Stimulated activated CD4-positive, alpha-beta T cell treated with anti-CD3 and anti-CD28 coated beads, Interleukin-4, amount 100 ng/mL, for 24 hours (primary cell): ENCODE measurements at regions not wholly inside any gene's neighbourhood (a gene's known extent, or its start where the extent isn't known, plus 50 kb on each side); places are given as distances from the start of the nearest gene placed in this dataset.
"Not testable (repeated sequence)": the region's sequence is repeated elsewhere in the genome, so short reads cannot be mapped to it uniquely, and the experiment has no call there.

Experiments
- DNase-seq: peaks from one replicate; pipeline ENCODE4 v3.0.0-alpha.2; 2020

DNA sequence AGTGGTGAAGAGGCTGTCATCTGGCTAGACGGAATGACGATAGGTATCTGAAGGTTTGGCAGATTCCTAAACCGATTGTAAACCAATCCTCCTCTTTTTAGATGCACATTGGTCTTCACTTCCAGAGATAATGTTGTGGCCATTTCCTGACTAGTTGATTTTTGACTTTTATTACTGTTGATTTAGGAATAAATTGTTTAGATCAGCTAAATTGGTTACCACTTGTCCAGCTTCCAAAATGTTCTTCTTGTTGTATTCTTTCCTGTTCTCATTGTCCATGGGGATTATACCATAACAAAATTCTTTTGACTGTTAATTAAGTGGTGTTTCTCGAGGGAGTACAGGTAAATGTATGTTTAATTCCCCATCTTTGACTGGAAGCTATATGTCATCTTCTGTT is 119.7 kb downstream of the MACROH2A1 start:
- no peak for DNase-seq

DNA sequence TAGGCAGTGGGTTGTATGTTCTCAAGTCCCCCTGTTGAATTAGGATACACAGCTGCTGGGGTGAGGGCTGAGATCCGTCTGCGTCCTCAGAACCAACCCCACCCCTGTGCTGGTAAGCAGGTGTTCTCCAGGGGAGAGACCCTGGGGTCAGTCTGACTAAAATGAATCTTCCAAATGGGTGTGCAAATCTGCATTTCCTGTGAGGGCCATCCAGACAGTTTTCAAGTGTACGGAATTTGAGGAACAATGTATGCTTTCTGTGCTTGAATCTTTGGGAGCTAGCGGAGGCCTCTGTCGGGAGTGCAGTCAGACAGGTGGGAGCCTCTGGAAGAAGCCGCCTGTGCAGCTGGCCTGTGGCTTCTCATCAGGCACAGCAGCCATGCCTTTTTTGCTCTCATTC is 122.9 kb downstream of the MACROH2A1 start:
- DNase-seq: no peak

DNA sequence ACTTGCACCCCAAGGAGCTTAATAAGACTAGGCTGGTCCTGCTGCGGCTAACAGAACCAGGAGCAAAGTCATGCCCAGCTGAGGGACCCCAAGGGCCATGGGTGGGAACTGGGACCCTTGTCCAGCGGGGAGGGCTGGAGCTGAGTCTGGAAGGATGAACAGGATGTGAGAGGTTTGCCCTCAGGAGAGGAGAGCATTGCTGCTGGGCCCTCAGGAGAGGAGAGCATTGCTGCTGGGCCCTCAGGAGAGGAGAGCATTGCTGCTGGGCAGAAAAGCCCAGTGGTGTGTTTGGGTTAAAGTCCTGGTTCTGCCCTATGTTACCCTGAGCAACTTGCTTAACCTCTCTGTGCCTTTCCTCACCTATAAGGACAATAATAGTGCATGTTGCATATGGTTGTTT is 125.8 kb downstream of the MACROH2A1 start:
- DNase-seq: no peak

DNA sequence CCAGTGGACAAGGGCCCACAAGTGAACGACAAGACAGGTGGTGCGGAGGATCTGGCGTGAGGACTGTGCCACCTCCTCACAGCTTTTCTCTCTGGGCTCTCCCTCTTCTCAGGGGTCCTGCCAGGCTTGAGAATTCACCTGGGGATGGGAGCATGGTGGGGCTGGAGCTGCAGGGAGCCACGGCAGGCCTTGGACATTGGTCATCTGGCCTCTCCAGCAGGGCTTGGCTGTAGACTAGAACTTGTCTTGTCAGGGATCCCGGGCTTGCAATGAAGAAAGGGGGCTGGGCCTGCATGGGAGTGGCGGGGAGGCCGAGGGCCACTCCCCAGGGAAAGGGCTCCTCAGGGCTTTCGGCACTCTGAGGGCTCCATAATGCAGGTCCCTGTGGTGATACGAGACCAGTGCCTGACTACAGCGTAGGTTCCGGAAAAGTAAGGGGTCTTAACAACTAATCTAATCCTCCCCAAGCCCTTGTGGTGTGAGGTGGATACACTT is 126.7 kb downstream of the MACROH2A1 start:
- no peak for DNase-seq

DNA sequence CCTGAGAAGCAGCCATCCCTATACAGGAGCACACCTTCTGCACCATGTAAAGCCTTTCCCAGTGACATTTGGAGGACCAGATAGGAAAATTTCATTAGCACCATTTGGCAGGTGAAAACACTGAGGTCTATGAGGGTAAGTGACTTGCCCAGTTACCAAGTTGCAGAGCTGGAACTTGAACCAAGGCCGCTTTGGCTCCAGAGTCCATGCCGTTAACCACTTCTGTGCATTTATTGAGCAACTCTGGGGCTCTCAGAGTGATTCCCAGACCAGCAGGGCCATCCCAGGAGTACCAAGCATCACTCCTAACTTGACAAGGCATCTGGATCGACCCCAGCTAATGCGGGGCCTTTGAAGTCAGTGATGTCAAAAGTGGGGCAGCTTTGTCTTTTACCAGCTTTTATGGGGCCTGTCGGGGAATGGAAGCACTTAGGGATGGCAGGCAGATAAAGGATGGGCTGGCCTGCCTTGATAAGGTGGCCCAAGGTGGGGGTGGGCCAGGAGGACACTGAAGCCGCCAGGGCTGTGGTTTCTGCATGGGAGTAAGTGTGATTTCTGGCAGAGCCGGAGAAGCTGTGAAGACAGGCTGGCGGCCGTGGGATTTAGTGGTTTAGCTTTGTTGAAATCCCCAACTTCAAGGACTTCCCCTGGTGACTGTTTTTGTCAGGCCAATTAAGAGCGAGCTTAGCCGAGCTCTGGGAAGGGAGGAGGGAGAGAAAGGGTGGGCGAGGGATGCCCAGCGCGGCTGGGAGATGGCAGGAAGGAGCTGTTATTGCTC is 127.3 kb downstream of the MACROH2A1 start:
- no peak for DNase-seq

DNA sequence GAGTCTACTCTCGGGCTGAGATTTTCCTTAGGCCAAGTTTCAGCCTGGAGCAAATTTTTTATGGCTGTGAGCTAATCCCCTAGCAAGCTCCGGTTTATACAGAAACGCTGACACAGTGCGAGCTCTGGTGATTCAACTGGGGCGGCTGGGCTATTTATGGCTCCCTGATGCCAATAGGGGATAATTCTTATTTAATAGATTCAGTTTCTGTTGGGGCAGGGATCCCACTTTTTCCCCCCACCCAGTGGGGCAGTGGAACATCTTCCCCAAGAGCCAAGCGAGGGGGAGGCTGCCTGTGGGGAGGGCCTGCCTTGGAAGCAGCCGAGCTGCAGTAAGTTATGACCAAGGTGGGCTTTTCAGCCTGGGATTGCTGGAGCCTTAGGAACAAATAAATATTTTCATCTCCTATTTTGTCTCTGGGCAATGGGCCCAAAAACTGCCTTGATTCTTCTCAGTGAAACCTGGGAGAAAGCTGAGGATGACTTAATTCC is 129.1 kb downstream of the MACROH2A1 start:
- no peak for DNase-seq

DNA sequence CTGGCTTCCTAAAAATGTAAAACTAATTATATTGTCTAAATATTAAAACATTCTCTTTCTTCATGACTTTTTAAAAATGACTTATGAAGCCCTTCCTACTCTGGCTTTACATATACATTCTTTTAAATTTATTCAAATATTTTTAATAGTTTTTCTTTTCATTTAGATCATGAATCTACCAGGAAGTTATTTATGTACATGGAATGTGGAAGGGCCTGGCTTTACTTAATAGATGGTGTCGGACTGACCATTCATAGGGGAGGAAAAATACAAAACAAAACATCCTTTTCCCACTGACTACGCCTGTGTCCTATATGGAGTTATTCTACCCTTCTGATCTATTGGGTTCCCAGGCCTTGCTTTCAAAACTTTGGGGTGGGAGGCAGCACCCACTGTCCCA is 129.8 kb downstream of the MACROH2A1 start:
- DNase-seq: no peak

DNA sequence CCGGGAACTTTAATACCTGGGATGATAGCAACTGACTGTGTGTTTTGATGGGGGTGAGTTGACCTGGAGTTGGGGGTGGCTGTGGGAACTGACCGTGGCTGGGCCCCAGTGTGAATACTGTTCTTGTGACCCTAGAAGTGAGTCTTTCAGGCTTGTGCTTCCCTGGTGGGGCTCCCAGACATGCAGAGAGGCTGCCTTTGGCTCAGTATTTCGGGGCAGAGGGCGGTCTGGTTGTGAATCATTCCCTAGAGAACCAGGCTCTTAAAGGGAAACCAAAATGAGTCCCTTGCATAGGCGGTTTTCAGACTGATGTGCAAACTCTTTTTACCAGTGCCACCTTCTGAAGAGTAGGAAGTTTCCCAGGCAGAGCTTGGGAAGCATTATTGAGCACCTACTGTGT is 132.1 kb downstream of the MACROH2A1 start:
- DNase-seq: no peak

DNA sequence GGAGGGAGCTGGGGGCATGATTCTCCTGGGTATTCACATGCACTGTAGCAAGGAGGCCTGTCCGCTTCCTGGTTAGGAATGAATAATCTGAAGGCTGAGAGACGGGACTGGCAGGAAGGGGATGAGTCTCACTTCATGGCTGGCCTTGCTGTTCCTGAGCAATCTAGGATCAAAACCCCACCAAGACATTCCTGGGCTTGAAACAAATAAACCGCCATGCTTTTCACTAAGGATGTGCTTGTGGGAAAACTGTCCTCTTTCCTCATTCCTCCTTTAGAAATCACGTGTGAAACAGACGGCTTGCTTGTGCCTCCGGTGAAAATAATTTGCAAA is 132.8 kb downstream of the MACROH2A1 start:
- no peak for DNase-seq

DNA sequence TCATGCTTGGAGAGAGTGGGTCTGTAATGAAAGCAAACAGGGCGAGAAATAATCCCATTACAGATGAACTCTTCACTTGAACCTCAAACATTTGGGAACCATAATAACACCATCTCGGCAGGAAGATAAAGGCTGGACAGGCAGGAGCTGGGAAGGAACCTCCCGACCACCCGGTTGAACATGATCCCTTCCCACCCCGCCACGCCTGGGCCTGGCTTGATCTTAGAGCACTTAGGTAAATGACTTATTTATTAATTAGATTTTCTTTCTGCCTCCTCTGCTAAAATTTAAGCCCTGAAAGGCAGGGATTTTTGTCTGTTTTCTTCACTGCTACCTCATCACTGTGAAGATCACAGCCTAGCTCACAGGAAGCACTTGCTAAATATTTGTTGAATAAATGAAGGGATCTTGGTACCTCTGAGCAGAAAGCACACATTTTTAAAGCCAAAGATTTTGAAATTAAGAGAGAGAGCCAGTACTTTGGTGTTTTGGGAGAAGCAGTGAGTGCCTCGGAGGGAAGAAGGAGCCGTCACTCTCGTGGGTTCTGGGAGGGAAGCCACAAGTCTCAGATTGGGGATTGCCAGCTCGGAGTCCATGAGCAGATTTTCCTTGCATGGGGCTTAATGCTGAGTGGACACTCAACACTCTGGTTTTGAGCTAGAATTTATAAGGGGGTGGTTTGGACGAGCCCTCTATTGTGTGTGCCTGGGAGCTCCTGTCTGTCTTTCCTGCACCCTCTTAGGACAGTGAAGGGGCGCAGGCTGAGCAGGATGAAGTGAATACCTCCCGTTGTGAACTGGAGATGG is 133.3 kb downstream of the MACROH2A1 start:
- no peak for DNase-seq

DNA sequence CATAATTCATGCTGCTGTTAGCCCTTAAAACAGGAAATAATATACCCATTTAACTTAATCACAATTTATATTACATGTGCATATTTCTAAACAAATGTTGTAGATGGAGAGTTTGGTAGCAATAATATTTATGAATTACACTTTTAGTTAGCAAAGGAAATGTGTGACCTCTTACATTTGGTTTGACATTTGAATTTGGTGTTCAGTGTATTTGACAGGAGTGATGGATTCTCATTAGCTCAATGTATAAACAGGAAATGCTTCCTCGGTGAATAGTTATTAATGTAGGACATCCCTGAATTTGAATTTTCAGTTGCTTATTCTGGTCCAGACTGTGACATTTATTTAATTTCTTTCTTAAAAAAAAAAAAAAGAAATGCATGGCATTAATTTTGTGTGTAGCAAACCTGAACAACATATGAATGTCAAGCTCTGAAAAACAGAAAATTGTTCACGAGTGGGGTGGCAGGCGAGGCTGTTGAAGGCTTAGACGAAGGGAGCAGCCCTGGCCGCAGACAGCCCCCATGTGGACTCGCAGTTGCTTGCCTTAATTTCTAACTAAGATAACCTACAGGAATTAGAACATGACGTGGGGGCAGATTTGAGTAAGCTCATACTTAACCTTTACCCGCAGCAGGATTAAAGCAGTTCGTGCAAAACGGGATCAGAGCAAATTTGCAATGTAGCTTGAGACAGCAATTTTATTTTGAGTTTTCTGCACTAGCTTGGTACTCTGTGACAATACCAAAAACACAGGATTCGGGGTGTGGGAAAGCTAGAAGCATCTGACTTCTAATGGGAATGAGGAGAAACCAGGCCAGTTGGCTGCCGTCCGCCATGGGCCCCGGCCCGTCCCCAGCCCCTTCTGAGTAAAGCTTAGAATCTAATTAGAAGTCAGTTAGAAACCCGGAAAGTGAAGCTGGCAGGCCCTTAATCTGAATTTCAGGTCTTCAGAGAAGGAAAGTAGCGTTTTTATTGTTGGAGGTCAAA is 134.3 kb downstream of the MACROH2A1 start:
- DNase-seq: no peak

DNA sequence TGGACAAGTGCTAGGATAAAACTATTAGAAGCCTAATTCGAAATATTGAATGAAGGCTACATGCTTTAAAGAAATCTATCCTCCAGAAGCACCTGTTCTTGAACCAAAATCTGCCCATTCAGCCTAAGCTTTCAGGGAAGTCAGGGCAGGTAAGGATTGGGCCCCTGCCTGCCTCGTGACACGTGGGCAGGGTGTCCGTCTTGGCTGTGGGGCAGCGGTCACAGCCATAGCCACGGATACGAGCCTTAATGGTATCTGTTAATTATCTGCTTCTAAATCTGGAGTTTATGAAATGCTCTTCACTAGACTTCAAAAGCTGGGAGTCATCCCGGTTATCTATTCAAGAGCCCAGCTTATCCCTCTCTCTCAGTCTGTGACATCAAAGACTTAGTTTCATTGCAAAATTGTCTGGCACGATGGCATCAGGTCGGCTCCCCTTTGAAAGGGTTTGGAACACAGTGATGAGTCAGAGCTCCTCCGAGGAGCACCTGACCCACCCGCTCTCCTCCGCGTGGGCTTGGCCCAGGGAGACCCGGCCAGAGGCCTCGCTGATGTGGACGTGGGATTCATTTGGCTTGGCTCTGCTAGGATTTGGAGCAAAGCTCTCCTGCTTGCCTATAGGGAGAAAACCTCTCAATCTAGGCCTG is 135.9 kb downstream of the MACROH2A1 start:
- DNase-seq: no peak

DNA sequence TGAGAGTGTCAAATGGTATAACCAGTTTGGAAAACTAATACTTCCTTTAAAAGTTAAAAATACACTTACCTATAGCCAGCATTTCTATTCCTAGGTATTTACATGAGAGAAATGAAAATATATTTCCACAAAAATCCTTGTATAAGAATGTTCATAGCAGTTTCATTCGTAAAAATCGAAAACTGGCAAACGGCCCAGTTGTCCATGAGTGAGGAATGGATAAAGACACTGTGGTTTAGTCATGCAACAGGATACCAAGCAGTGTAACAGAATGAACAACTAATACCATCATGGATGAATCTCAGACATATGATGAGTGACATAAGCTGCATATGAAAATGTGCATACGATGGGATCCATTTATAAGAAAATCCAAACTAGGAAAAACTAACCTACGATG is 136.7 kb downstream of the MACROH2A1 start:
- no peak for DNase-seq

DNA sequence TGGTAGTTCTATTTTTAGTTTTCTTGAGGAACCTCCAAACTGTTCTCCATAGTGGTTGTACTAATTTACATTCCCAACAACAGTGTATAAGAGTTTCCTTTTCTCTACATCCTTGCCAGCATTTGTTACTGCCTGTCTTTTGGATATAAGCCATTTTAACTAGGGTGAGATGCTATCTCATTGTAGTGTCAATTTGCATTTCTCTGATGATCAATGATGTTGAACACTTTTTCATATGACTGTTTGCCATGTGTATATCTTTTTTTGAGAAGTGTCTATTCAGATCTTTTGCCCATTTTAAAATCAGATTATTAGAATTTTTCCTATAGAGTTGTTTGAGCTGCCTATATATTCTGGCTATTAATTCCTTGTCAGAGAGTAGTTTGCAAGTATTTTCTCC is 138.9 kb downstream of the MACROH2A1 start:
- DNase-seq: not testable (repeated sequence)

DNA sequence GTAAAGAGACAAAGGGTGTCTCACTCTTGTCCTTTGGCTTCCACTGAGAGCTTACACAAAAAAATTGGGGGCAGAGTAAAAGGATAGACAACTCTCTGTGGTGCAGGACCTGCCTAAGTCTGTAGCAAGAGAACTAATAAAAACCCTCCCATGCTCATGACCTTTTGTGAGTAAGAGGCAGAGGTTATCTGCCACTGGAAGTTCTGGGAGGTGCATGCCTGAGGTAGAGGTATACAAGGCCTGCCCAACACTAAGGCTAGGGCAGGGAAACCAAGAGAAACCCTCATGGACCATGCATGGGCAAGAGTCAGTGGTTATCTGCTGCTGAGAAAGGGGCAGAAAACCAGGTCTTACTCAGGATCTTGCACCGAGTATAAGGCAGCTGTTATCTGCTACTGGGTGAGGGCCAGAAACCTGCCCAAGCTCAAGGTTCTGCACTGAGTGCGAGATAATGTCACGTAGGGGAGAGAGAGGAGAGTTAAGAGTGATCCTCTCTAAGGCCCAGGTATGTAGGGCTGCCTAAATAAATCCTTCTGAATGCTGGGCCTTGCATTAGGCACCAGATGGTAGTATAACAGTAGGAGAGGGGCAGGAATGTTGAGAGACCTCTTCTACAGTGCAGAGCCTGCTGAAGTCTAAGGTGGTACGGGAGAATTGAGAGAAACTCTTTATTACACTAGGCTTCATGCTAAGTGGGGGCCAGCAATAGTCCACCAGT is 143.4 kb downstream of the MACROH2A1 start:
- DNase-seq: no peak

DNA sequence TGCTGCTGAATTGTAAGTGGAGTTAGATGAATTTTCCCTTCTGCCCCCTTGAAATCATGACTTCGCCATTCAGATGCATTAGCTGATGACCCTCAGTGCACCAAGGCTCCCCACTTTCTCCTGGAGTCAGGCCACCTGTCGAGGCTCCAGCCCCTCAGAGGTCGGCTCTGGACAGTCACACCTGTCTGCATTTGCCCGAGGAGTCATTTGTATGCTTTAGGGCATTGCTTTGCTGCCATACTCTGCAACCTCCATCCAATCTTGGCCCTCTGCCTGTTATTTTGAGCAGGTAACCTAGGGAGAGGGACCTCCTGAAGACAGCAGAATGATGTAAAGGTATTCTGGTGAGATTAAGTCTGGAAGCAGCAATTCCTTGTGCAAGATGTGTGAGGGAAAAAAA is 144.8 kb downstream of the MACROH2A1 start:
- no peak for DNase-seq

DNA sequence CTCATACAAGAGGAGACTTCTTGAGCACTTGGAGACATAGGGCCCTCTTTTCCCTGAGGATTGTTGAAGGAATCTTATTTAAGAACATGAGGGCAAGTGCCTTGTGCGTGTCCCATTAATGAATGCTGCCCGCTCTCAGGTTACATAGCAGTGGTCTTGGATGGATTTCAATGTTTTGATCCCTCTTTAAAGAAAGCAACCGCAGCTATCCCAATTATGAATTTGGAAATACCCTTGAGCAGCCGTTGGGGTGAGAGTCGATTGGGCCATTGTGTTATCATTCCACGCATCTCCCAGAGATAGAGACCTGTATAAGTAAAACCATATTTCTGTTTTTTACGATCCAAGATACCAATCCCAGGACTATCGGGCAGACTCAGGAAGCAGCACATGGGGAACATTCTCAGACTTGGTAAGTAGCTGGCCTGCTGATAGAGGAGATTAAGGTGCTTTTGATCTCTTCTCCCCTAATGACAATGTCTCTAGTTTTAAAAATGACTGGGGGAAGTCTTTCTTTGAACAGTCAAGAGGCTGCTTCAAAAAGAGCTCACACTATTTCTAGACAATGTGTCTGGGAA is 145.3 kb downstream of the MACROH2A1 start:
- DNase-seq: no peak

DNA sequence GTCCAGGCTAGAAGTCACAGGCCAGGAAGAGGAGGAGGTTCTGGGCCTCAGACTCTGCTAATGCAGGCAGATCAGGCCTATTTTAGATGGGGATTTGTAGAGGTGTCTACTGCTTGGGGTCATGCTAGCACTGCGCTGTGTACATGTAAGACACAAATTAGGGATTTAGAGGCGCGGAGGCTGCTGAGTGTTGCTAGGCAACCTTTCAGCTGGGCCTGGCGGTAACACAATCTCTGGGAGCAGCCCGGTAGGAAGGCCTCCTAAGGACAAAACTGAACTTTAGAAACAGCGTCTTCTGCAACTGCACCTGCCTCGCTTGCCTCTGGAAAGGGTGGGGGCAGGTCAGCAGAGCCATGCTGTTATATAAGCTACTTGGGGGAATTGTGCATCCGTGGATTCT is 147.9 kb downstream of the MACROH2A1 start:
- DNase-seq: no peak

DNA sequence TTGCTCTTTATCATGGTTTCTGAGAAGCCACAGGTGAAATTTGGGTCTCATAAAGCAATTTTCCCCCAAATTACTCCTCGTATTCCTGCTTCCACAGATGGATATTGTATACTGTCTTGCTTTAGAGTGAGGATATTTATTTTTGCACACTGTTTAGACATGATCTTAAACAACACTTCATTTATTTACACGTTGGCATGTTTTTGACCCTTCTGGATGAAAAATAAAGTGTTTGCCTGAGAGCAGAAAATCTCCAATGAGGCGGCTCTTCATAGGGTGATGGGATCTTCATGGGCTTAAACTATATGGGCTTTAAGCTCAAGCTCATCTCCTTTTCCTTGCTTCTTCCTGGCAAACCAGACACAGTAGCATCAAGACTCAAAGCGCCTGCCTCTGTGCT is 148.4 kb downstream of the MACROH2A1 start:
- DNase-seq: no peak

DNA sequence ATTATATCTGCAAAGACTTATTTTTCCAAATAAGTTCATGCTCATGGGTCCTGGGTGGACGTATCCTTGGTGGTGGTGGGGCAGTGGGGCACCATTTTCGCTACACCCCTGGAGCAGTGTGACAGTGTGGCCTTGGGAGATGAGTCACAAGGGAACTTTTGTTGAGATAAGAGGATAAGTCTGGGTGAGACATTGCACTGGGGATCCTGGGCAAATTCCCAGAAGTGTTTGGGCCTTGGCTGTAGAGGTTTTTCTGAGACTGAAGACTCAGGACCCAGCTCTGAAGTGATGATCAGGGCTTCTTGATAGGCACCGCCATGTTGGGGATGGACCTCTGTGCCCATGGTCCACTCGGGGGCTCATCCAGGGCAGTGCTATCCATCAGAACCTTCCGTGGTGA is 149.4 kb downstream of the MACROH2A1 start:
- no peak for DNase-seq

DNA sequence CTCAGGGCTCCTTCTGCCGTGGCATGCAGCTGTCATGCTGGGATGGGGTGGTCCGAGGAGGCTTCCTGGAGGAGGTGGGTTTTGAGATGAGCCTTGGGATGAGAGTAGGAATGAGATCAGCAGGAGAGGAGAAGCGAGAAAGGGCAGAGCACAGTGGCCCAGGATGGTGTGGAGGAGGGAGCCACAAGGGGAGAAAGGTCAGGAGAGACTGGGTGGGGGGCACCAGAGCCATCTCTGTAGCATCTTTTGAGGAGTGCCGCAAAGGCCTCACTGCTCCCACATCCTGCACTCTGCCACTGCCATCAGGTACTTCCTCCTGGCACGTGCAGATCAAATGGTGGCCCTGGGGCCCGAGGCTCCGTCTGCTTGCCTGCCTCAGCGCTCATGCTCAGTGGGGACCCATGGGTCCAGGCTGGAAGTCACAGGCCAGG is 150.2 kb downstream of the MACROH2A1 start:
- DNase-seq: no peak
